Calu3 (cell line): ENCODE measurements at regions not wholly inside any gene's neighbourhood (a gene's known extent, or its start where the extent isn't known, plus 50 kb on each side); places are given as distances from the start of the nearest gene placed in this dataset.

Experiments
- BruUV-seq: library from RNA; stranded (reverse); fragments of 400-500 nt; replicated peaks from 2 replicates; lab custom pipeline; 2021; lab: Mats Ljungman, UMichigan
- CTCF ChIA-PET: fragments of 300-600 bp; sonication (Branson Sonifier 250); formaldehyde crosslinking; loops from one replicate; lab custom pipeline; 2022; ENCODE audit warnings: antibody characterized with exemption; lab: Charles Lee
- DNase-seq: peaks from one replicate; pipeline ENCODE4 v3.0.0; 2022
- H3K27ac Mint-ChIP-seq: one replicate; pipeline ENCODE4 v1.8.0; 2022; ENCODE audit warnings: mixed read lengths; ENCODE audit not compliant: unreplicated experiment
- H3K27me3 Mint-ChIP-seq: one replicate; pipeline ENCODE4 v1.8.0; 2022; ENCODE audit warnings: mixed read lengths; ENCODE audit not compliant: unreplicated experiment
- H3K36me3 Mint-ChIP-seq: one replicate; pipeline ENCODE4 v1.8.0; 2022; ENCODE audit warnings: mild to moderate bottlenecking, moderate library complexity, mixed read lengths; ENCODE audit not compliant: insufficient read depth, unreplicated experiment
- H3K4me1 Mint-ChIP-seq: one replicate; pipeline ENCODE4 v1.8.0; 2022; ENCODE audit warnings: mild to moderate bottlenecking, low read depth, mixed read lengths; ENCODE audit not compliant: unreplicated experiment
- H3K4me3 Mint-ChIP-seq: one replicate; pipeline ENCODE4 v1.8.0; 2022; ENCODE audit warnings: mild to moderate bottlenecking, low read depth, moderate library complexity, mixed read lengths; ENCODE audit not compliant: unreplicated experiment
- H3K9me3 Mint-ChIP-seq: one replicate; pipeline ENCODE4 v1.8.0; 2022; ENCODE audit warnings: low read depth, mixed read lengths; ENCODE audit not compliant: unreplicated experiment
- intact Hi-C: fragments of 100-400 bp; cut with micrococcal nuclease; formaldehyde crosslinking; loops from one replicate; pipeline ENCODE4 v1.10.0; 2022; ENCODE audit not compliant: unreplicated experiment
- TF ChIP-seq, protein P1 (sequence below): fragments of 200-600 bp; IDR thresholded peaks from one replicate; pipeline ENCODE4 v1.8.0; 2022; ENCODE audit warnings: antibody characterized with exemption; ENCODE audit not compliant: unreplicated experiment

DNA sequence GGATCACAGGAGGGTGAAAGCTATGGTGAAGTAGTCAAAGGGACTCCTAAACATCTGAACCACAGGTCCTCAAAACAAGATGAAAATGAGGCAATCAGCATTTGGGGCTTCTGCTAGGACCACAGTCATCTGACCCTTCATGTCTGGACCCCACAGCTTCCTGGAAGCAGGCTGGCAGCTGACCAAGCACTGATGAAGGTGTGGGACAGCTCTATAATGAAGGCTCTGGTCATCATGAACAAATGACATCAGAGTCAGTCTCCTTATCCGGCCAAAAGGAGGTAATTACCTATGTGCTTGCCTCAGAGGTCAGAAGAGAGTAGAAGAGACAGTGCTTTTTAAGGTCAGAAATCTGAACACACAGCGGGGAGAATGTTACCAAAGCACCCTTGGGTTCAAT lies 101.2 kb upstream of the GNAO1 start:
- CTCF ChIA-PET: no interaction called here
- no peaks in the 10 kb centered on the region for H3K4me1 Mint-ChIP-seq
- no peak overlapping the region for H3K4me3 Mint-ChIP-seq
- TF ChIP-seq, protein P1, sequence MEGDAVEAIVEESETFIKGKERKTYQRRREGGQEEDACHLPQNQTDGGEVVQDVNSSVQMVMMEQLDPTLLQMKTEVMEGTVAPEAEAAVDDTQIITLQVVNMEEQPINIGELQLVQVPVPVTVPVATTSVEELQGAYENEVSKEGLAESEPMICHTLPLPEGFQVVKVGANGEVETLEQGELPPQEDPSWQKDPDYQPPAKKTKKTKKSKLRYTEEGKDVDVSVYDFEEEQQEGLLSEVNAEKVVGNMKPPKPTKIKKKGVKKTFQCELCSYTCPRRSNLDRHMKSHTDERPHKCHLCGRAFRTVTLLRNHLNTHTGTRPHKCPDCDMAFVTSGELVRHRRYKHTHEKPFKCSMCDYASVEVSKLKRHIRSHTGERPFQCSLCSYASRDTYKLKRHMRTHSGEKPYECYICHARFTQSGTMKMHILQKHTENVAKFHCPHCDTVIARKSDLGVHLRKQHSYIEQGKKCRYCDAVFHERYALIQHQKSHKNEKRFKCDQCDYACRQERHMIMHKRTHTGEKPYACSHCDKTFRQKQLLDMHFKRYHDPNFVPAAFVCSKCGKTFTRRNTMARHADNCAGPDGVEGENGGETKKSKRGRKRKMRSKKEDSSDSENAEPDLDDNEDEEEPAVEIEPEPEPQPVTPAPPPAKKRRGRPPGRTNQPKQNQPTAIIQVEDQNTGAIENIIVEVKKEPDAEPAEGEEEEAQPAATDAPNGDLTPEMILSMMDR: no peak
- DNase-seq: no peak
- H3K27me3 Mint-ChIP-seq: peaks cover 71% of the 10 kb centered on the region
- intact Hi-C loops: no loop called here
- BruUV-seq: no TSS peak
- no peak overlapping the region for H3K27ac Mint-ChIP-seq
- H3K36me3 Mint-ChIP-seq: no peaks in the 10 kb centered on the region
- H3K9me3 Mint-ChIP-seq: peaks cover 5% of the 10 kb centered on the region

DNA sequence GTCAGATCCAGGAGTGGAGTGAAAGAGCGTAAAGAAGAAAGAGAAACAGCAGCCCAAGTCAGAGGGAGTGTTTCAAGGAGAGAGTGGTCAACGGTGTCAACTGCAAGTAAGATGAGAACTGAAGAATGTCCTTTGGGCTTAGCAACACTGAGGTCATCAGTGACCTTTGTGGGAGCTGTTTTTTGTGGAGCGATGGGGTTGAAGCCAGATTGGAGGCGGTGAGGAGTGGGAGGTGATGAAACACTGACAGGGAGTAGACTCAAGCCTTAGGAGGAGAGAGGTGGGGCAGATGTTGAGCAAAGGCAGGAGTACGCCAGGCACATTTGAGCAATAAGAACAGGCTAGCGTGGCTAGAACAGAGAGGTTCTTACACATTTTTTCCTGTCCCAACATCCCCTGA lies 103.7 kb upstream of the GNAO1 start:
- intact Hi-C loops: no loop called here

DNA sequence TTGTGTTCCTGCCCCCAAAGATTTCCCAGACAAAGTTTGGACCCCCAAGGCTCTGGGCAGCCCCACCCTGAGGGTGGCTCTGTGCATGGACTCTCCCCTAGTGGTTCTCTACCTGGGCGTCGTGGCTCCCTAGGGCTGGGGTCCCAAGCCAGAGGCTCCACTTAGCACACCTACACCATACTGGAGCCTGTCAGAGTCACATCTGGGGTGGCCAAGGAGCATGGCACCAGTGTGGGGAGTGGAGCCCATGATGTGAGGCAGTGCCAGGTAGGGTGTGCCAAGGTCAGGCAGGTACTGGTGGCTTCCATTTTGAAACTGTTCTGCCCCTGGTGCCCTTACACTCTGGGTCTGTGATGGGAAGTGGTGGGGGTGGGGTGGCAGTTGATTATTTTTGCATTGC lies 109.9 kb upstream of the GNAO1 start:
- no TSS peak for BruUV-seq
- no peak overlapping the region for H3K27ac Mint-ChIP-seq
- peaks cover 6% of the 10 kb centered on the region for H3K9me3 Mint-ChIP-seq
- no peaks in the 10 kb centered on the region for H3K4me1 Mint-ChIP-seq
- intact Hi-C loops: no loop called here
- H3K4me3 Mint-ChIP-seq: no peak overlapping the region
- H3K27me3 Mint-ChIP-seq: peaks cover 25% of the 10 kb centered on the region
- no peaks in the 10 kb centered on the region for H3K36me3 Mint-ChIP-seq
- DNase-seq: no peak
- TF ChIP-seq, protein P1: no peak
- CTCF ChIA-PET: no interaction called here

More for the DNA sequence above, 103.7 kb upstream of the GNAO1 start:
- CTCF ChIA-PET: no interaction called here
- BruUV-seq: no TSS peak
- no peak overlapping the region for H3K4me3 Mint-ChIP-seq
- no peaks in the 10 kb centered on the region for H3K4me1 Mint-ChIP-seq
- no peaks in the 10 kb centered on the region for H3K36me3 Mint-ChIP-seq
- peaks cover 5% of the 10 kb centered on the region for H3K9me3 Mint-ChIP-seq
- peaks cover 64% of the 10 kb centered on the region for H3K27me3 Mint-ChIP-seq
- H3K27ac Mint-ChIP-seq: no peak overlapping the region
- DNase-seq: no peak
- TF ChIP-seq, protein P1: no peak

DNA sequence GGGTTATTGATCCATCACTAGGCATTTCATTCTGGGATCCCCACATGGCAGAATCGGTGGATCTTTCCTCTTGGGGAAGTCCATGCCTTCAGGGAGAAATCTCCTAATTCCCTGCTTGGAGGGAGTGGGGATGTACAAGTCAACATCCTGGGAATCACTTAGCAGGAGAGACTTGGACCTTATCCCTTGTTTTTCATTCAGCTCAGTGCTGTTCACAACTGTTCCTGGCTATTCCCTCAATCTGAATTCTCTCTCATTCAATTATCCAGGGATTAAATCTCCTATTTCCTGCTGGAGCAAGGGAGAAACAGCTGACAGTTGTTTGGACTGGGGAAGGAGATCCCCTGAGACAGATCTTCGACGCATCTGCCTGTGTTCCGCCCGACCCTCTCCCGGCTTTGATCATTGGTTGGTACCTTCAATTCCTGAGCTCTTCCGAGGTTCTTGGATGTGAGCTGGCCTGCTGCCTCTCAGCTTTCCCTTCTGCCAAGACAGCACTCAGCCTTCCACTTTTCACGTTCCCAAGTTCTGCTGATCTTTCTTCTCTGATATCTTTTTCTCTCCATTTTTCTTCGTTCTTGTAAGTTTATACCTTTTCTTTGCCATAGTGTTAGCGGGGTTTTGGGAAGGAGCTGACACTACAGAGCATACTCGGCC lies 115.4 kb upstream of the GNAO1 start:
- BruUV-seq: no TSS peak
- no peaks in the 10 kb centered on the region for H3K36me3 Mint-ChIP-seq
- TF ChIP-seq, protein P1: no peak

More for the DNA sequence above, 115.4 kb upstream of the GNAO1 start:
- no peak overlapping the region for H3K27ac Mint-ChIP-seq
- no peak for DNase-seq
- H3K4me3 Mint-ChIP-seq: no peak overlapping the region
- peaks cover 47% of the 10 kb centered on the region for H3K27me3 Mint-ChIP-seq
- intact Hi-C loops: no loop called here
- CTCF ChIA-PET: no interaction called here
- no peaks in the 10 kb centered on the region for H3K4me1 Mint-ChIP-seq
- H3K9me3 Mint-ChIP-seq: peaks cover under 1% of the 10 kb centered on the region
